ENCODE measurements at regions not wholly inside any gene's neighbourhood (a gene's known extent, or its start where the extent isn't known, plus 50 kb on each side); places are given as distances from the start of the nearest gene placed in this dataset.
A peak's percentile ranks its signal among the peaks of the same experiment; 100 is the strongest.
"Not testable (repeated sequence)": the region's sequence is repeated elsewhere in the genome, so short reads cannot be mapped to it uniquely, and the experiment has no call there.

GRCh38 chr2:239833269-239834109 is 191.7 kb downstream of the NDUFA10 start:
- no peak for DNase-seq (ENCODE audit: low read depth, low spot score)

DNA sequence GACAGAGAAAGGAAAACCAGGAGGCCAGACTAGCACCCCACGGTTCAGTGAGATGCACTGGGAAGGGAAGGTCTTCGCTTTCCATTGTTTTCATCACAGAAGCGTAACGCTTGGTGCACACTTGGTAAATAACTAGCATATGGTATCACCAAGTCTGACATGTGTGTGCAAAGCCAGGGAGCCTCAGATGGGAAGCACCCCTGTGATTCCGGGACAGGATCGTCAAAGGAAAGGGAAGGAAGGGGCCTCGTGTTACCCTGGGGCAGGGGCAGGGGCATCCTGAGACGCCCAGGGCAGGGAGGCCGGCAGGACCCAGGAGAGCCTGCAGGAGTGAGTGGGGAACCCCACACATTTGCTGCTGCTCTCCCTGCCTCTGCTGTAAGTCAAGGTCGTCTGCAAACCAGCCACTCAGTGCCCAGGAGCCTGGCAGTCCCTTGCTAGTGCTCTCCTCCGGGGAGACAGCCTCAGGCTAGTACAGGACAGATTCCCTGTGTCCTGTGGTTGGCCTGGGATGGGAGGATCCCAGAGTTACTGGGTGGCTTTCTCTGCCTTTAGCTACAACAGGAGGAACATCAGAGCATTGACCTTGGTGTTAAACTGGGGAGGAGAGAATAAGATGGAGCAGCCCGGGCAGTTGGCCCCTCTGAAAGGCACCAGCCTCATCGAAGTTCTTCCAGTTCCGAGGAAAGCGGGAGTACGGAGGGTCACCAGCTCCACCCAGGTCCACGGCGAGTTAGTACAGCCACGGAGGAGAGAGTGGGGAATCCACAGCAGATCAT is 192.5 kb downstream of the NDUFA10 start:
- no peak for DNase-seq (ENCODE audit: low read depth, low spot score)

DNA sequence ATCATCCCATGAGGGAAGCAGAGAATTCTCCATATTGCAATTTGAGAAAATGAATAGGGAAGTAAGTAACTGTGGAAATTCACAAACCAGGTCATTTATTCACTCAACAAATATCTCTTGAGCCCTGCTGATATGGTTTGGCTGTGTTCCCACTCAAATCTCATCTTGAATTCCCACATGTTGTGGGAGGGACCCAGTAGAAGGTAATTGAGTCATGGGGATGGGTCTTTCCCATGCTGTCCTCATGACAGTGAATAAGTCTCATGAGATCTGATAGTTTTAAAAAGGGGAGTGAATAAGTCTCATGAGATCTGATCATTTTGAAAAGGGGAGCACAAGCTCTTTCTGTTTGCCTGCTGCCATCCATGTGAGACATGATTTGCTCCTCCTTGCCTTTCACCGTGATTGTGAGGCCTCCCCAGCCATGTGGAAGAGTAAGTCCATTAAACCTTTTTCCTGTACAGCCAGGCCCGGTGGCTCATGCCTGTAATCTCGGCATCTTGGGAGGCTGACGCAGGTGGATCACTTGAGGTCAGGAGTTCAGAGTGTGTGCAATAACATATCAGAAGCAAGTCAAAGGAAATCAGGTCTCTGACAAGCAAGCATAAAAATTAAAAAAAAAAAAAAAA is 193.2 kb downstream of the NDUFA10 start:
- DNase-seq (ENCODE audit: low read depth, low spot score), result no peak

GRCh38 chr2:239831001-239831731 is 194.0 kb downstream of the NDUFA10 start:
- no peak for DNase-seq (ENCODE audit: low read depth, low spot score)

- DNase-seq (ENCODE audit: low read depth, low spot score), result no peak
Observed at GRCh38 chr2:239830121-239831000, 194.8 kb downstream of the NDUFA10 start.

- no peak for DNase-seq (ENCODE audit: low read depth, low spot score)
Observed at GRCh38 chr2:239829326-239829725, 195.8 kb downstream of the NDUFA10 start.

DNA sequence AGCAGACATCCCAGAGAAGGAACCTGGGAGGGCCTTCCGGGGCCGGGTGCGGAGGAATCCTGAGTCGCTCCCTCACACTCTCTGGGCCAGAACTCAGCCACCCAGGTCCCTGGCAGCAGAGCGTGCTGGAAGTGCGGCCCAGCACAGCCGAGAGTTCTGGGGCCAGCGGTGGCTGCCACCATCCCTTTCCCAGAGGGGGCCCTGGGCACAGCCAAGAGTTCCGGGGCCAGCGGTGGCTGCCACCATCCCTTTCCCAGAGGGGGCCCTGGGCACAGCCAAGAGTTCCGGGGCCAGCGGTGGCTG is 196.2 kb downstream of the NDUFA10 start:
- not testable (repeated sequence) for DNase-seq (ENCODE audit: low read depth, low spot score)

DNA sequence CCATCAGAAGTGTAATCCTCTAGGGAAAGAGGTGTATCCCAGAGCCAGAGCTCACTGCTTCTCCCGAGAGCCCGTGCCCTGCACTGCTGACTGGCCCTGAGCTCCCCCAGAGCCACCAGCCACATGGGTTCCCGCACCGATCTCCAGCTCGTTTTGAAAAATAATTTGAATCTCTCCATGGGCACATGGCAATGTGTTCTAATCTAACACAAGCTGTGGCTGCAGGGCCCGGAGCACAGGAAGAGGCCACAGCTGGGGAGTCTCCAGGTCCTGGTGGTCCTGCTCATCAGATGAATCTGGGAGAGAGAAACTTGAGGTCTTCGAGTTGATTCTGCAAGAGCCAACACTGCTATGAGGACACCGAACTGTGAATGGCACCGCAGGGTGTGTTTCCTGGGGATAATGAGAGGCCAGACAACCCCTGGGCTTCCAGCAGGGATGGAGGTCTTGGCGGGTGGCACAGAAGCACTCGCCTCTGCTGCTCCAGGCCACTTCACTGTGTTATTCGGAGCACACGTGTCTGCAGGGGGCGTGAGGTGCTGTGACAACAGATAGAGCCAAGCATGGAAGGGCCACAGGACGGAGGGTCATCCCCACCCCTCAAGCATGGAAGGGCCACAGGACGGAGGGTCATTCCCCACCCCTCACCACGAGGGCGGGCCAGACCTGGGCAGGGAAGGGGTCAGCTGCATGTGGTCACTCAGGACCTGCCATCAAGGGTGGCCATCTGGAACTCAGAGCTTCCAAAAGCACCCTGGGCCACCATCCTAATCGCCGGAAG is 196.8 kb downstream of the NDUFA10 start:
- no peak for DNase-seq (ENCODE audit: low read depth, low spot score)

DNA sequence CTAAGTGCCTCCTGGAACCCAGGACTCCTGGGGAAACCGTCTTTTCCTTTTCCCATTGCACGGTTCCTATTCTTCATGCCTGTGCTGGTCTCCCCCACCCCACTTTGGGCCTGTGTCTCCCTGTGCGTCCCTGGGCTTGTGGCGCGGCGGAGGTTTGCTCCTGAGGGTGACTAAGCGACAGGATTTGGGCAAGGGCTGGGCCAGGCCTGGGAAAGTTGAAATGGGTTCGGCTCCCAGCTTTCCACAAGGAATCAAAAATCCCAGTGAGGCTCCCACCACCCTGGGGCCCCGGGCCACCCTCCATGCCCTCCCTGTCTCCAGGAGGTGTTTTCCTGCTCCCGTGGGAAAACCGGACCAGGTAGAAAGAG is 197.6 kb downstream of the NDUFA10 start:
- no peak for DNase-seq (ENCODE audit: low read depth, low spot score)

DNA sequence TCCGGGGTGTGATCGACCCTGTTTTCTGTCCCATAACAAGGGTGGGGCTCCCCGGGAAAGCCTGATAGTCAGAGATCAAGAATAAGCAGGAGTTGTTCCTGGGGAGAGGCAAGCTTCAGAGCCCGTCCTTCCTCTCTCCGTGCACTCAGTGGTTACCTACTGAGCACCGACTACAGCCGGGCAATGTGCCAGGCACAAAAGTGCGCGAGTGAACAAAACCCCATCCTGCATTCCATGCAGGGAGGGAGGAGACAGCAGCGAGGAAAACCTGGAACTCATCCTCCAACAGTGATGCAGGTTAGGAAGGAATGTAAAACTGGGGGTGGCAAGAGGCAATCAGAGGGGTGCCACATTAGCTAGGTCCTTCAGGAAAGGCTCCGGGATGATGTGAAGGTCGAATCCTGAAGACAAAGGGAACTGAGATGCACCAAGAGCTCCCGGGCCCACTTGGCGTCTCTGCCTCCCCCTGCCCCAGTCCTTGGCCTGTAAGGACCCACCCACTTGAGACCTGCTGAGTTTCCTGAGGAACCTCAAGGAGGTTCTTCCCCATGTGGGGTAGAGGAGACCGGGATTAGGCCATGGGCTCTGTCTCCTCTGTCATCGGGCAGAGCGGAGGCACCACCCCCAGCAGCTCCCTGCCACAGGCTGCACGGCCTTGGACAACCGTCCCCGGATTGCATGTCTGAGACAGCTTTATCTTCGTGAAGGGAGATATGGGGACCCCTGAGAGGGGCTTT is 198.2 kb downstream of the NDUFA10 start:
- DNase-seq (ENCODE audit: low read depth, low spot score), result no peak

DNA sequence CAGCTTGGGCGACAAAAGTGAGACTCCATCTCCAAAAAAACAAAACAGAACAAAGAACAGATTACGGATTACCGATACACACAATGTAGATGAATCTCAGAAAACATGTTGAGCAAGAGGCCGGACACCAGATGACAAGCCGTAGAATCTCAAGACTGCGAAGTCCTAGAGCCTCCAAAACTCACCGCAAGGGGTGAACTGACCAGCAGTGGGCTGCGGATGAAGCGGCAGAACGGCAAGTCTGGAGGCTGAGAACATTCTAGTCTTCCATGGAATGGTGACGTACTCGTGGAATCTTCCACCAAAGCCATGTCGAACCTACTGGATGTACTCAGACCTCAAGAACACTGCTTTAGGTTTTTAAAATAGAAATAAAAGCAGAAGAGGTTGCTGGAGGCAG is 198.8 kb downstream of the NDUFA10 start:
- no peak for DNase-seq (ENCODE audit: low read depth, low spot score)

- no peak for DNase-seq (ENCODE audit: low read depth, low spot score)
Observed at GRCh38 chr2:239825705-239825979, 199.5 kb downstream of the NDUFA10 start.

DNA sequence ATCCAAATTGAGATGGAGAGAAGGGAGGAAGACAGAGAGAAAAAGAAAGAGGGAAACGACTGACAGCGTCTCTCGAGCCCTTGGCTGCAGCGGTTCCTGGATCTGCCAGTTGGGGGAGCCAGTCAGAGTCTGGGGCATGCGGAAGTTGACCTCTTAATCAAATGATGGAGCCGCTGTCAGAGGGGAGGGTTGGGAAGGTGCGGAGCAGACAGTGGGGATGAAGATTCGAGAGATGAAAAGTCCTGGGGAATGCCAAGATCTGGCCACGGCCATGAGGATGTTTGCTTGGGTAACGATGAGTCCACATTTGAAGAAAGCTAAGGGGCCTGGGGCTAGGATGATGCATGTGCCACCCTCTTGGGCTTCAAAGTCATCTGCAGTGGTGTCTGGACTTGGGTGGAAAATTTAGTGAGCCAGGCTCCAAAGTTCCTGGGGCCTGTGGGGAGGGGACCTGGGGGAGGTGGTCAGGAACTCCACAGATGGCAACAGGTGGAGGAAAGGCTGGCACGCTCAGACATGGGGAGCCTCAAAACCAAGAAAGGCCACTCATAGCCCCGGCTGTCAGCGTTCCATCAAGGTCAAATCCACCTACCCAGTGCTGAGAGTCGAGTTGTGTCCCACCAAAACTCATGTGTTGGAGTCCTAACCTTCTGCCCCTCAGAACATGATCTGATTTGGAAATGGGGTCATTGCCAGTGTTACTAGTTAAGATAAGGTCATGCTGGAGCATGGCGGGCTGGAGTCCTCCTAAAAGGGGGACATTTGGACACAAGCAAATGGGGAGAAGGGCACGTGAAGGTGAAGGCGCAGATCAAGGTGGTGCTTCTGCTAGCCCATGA is 200.1 kb downstream of the NDUFA10 start:
- no peak for DNase-seq (ENCODE audit: low read depth, low spot score)

DNA sequence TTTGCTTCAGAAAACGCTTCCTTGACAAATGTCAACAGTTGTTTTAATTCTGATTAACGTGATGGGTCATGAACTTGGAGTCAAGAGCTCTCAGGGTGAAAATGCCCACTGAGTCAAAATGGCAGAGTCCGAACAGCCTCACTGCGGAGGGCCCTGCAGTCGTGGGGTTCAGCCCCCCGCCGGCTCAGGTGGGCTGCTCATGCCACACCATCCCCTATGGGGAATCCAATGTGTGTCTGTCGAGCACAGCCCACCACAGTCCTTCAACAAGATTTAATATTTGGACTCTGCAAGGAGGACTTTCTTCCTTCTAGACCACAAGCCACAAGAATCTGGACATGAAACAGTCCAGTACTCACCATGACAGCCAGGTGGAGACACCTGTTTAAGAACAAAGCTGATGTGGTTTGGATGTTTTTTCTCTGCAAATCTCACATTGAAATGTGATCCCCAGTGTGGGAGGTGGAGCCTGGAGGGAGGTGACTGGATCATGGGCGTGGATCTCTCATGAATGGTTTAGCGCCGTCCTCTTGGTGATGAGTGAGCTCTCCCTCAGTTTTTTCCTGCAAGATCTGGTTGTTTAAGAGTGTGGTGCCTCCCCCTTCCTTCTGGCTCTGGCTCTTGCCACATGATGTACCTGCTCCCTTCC is 201.0 kb downstream of the NDUFA10 start:
- DNase-seq (ENCODE audit: low read depth, low spot score), result peak; percentile 75

DNA sequence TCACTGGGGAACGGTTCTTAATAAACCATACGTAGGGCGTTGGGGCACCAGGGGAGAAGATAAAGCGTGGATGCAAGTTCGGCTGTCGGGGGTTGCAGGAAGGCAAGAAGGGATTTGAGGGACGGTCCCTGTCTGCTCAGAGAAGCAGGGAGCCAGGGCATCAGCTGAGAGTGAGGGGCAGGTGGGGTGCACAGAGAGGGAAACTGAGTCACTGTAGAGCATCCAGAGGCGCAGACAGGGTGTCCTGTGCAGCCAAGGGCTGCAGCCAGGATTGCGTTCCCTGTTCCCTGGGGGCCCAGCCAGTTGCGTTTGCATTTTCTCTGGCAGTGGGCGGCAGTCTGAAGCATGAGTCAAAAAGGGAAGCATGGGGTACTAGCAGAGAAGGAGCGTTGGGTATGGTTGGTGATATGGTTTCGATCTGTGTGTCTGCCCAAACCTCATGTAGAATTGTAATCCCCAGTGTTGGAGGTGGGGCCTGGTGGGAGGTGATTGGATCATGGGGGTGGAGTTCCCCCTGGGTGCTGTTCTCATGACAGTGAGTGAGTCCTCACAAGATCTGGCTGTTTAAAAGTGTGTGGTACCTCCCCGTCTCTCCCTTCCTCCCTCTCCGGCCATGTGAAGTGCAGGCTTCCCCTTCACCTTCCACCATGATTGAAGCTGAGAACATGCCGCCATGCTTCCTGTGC is 202.9 kb downstream of the NDUFA10 start:
- DNase-seq (ENCODE audit: low read depth, low spot score), result no peak

- no peak for DNase-seq (ENCODE audit: low read depth, low spot score)
Observed at GRCh38 chr2:239821694-239822075, 203.5 kb downstream of the NDUFA10 start.

DNA sequence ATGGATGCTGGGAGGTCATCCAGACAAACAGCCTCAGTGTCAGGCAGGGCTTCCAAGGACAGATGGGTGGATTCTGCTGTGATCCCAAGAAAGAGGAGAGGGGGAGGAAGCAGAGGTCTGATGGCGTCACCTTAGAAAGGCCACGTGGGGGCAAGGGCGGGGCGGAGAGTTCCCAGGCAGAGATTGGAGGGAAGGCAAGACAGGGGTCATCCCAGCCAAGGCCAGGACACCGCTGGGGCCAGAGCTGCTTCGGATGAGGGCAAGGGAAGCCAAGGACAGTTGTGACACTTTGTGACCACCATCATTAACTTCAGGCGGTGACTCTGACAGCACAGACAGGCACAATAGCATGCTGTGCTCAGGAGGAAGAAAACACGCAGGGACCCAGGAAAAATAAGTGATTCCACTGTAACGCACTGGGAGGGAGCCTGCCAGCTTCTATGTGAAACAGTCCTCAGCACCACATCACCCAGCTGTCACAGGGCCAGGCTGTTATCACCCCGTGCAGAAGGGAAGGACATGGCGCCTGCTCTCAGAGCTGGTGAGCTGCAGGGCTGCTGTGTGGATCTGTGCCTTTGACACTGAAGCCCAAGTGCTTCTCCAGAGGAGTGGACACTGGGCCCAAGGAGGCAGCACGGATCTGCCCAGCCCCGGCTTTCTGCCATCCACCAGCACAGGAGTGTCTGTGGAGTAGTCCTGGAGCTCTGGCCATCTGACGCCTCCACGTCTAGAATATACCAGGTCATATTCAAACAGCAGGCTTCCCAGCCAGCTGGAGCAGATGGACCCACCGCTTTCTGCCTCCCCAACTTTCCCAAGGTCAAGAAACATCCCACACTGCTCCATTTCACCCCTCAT is 204.1 kb downstream of the NDUFA10 start:
- no peak for DNase-seq (ENCODE audit: low read depth, low spot score)
